ENCODE measurements at regions not wholly inside any gene's neighbourhood (a gene's known extent, or its start where the extent isn't known, plus 50 kb on each side); places are given as distances from the start of the nearest gene placed in this dataset.

GRCh38 chr2:150782613-150783012 is 295.1 kb upstream of the RND3 start:
- Histone ChIP-seq H3K79me2 (ENCODE audit: control insufficient read depth, low read length) (no peaks in the 10 kb centered on the region), H3K9me2 (replicated peaks; ENCODE audit: control insufficient read depth, low read length) (no peaks in the 10 kb centered on the region), H3F3A (ENCODE audit: control insufficient read depth, insufficient read depth) (no peaks in the 10 kb centered on the region), H3K4me1 (ENCODE audit: control insufficient read depth, low read length) (no peaks in the 10 kb centered on the region), H3K4me3 (ENCODE audit: low read length) (no peak overlapping the region), H3K36me3 (ENCODE audit: control insufficient read depth, low read length) (no peaks in the 10 kb centered on the region), H4K20me1 (ENCODE audit: control insufficient read depth, insufficient read depth, low read depth, low read length) (no peaks in the 10 kb centered on the region), H3K27me3 (ENCODE audit: control insufficient read depth, low read length) (no peaks in the 10 kb centered on the region), H3K4me2 (ENCODE audit: low read length) (no peak overlapping the region), H3K27ac (ENCODE audit: low read depth, low read length) (no peak overlapping the region), H3K9me3 (ENCODE audit: control insufficient read depth, insufficient read depth, low read length) (no peaks in the 10 kb centered on the region; the same call in 1 of the 2 replicates)
- TF ChIP-seq EZH2phosphoT487 (IDR thresholded peaks at IDR 0.05; ENCODE audit: borderline replicate concordance, low read length), result no peak
- no peak for TF ChIP-seq CTCF (IDR thresholded peaks at IDR 0.05; ENCODE audit: low read depth, low read length, poor library complexity, severe bottlenecking)

GRCh38 chr2:150781142-150781541 is 293.7 kb upstream of the RND3 start:
- no peak overlapping the region for H3K4me2 ChIP-seq (ENCODE audit: low read length)
- TF ChIP-seq EZH2phosphoT487 (IDR thresholded peaks at IDR 0.05; ENCODE audit: borderline replicate concordance, low read length), result no peak
- TF ChIP-seq CTCF (IDR thresholded peaks at IDR 0.05; ENCODE audit: low read depth, low read length, poor library complexity, severe bottlenecking), result no peak
- no peaks in the 10 kb centered on the region for H3K79me2 ChIP-seq (ENCODE audit: control insufficient read depth, low read length)
- H3K4me3 ChIP-seq (ENCODE audit: low read length), result no peak overlapping the region
- H4K20me1 ChIP-seq (ENCODE audit: control insufficient read depth, insufficient read depth, low read depth, low read length), result no peaks in the 10 kb centered on the region
- H3K27ac ChIP-seq (ENCODE audit: low read depth, low read length), result no peak overlapping the region
- H3K27me3 ChIP-seq (ENCODE audit: control insufficient read depth, low read length), result no peaks in the 10 kb centered on the region
- H3K4me1 ChIP-seq (ENCODE audit: control insufficient read depth, low read length), result no peaks in the 10 kb centered on the region
- H3F3A ChIP-seq (ENCODE audit: control insufficient read depth, insufficient read depth), result no peaks in the 10 kb centered on the region
- H3K36me3 ChIP-seq (ENCODE audit: control insufficient read depth, low read length), result no peaks in the 10 kb centered on the region
- H3K9me3 ChIP-seq (ENCODE audit: control insufficient read depth, insufficient read depth, low read length), result no peaks in the 10 kb centered on the region; the same call in 1 of the 2 replicates
- H3K9me2 ChIP-seq (replicated peaks; ENCODE audit: control insufficient read depth, low read length), result no peaks in the 10 kb centered on the region

GRCh38 chr2:150778828-150779227 is 291.4 kb upstream of the RND3 start:
- Histone ChIP-seq H3F3A (ENCODE audit: control insufficient read depth, insufficient read depth) (no peaks in the 10 kb centered on the region), H3K4me2 (ENCODE audit: low read length) (no peak overlapping the region), H3K36me3 (ENCODE audit: control insufficient read depth, low read length) (no peaks in the 10 kb centered on the region), H3K9me2 (replicated peaks; ENCODE audit: control insufficient read depth, low read length) (no peaks in the 10 kb centered on the region), H4K20me1 (ENCODE audit: control insufficient read depth, insufficient read depth, low read depth, low read length) (no peaks in the 10 kb centered on the region), H3K27me3 (ENCODE audit: control insufficient read depth, low read length) (no peaks in the 10 kb centered on the region), H3K9me3 (ENCODE audit: control insufficient read depth, insufficient read depth, low read length) (no peaks in the 10 kb centered on the region; the same call in 1 of the 2 replicates), H3K4me1 (ENCODE audit: control insufficient read depth, low read length) (no peaks in the 10 kb centered on the region), H3K79me2 (ENCODE audit: control insufficient read depth, low read length) (no peaks in the 10 kb centered on the region), H3K27ac (ENCODE audit: low read depth, low read length) (no peak overlapping the region), H3K4me3 (ENCODE audit: low read length) (no peak overlapping the region)
- TF ChIP-seq CTCF (IDR thresholded peaks at IDR 0.05; ENCODE audit: low read depth, low read length, poor library complexity, severe bottlenecking), result no peak
- no peak for TF ChIP-seq EZH2phosphoT487 (IDR thresholded peaks at IDR 0.05; ENCODE audit: borderline replicate concordance, low read length)

- no peaks in the 10 kb centered on the region for H3K9me3 ChIP-seq (ENCODE audit: control insufficient read depth, insufficient read depth, low read length)
- no peaks in the 10 kb centered on the region for H4K20me1 ChIP-seq (ENCODE audit: control insufficient read depth, insufficient read depth, low read depth, low read length)
- no peaks in the 10 kb centered on the region for H3K4me1 ChIP-seq (ENCODE audit: control insufficient read depth, low read length)
- H3K9me2 ChIP-seq (replicated peaks; ENCODE audit: control insufficient read depth, low read length), result no peaks in the 10 kb centered on the region
- no peak overlapping the region for H3K4me2 ChIP-seq (ENCODE audit: low read length)
- no peaks in the 10 kb centered on the region for H3K79me2 ChIP-seq (ENCODE audit: control insufficient read depth, low read length)
- H3K36me3 ChIP-seq (ENCODE audit: control insufficient read depth, low read length), result no peaks in the 10 kb centered on the region
- H3K27ac ChIP-seq (ENCODE audit: low read depth, low read length), result no peak overlapping the region
- no peak overlapping the region for H3K4me3 ChIP-seq (ENCODE audit: low read length)
- no peaks in the 10 kb centered on the region for H3K27me3 ChIP-seq (ENCODE audit: control insufficient read depth, low read length)
- TF ChIP-seq EZH2phosphoT487 (IDR thresholded peaks at IDR 0.05; ENCODE audit: borderline replicate concordance, low read length) (no peak), CTCF (IDR thresholded peaks at IDR 0.05; ENCODE audit: low read depth, low read length, poor library complexity, severe bottlenecking) (no peak)
- H3F3A ChIP-seq (ENCODE audit: control insufficient read depth, insufficient read depth), result no peaks in the 10 kb centered on the region
These were observed 282.0 kb upstream of the RND3 start for GRCh38 chr2:150769421-150769820.

Data from DOHH2 (cell line).